VCaP (cell line): ENCODE measurements at regions not wholly inside any gene's neighbourhood (a gene's known extent, or its start where the extent isn't known, plus 50 kb on each side); places are given as distances from the start of the nearest gene placed in this dataset.

Source experiments
- H3K27ac ChIP-seq: fragments of 450-650 bp; 2 replicates; pipeline ENCODE4 v1.5.1; 2017
- TF ChIP-seq, protein P1 (sequence below): fragments of 450-650 bp; conservative IDR thresholded peaks from 2 replicates; pipeline ENCODE4 v1.5.1; 2017; ENCODE audit warnings: mild to moderate bottlenecking, moderate library complexity

DNA sequence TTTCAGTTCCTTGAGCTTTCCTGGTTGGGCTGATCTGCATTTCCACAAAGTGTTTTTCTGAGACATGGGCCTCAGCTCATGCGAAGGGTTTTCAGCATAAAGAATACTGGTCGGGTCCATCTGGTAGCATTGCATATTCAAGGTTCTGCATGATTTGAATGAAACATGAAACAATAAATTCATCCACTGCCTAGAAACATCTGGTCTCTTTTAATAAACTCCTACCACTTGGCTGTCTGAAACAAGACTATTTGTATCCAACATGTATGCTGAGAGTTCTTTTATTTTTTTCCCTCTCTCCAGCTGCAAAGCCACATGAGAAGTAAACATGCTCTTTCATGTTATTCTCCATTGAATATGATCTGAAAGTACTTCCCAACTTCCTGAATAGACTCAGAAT lies 314.9 kb upstream of the SOX11 start:
- H3K27ac ChIP-seq, result no peak overlapping the region
- TF ChIP-seq, protein P1, sequence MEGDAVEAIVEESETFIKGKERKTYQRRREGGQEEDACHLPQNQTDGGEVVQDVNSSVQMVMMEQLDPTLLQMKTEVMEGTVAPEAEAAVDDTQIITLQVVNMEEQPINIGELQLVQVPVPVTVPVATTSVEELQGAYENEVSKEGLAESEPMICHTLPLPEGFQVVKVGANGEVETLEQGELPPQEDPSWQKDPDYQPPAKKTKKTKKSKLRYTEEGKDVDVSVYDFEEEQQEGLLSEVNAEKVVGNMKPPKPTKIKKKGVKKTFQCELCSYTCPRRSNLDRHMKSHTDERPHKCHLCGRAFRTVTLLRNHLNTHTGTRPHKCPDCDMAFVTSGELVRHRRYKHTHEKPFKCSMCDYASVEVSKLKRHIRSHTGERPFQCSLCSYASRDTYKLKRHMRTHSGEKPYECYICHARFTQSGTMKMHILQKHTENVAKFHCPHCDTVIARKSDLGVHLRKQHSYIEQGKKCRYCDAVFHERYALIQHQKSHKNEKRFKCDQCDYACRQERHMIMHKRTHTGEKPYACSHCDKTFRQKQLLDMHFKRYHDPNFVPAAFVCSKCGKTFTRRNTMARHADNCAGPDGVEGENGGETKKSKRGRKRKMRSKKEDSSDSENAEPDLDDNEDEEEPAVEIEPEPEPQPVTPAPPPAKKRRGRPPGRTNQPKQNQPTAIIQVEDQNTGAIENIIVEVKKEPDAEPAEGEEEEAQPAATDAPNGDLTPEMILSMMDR, result no peak

DNA sequence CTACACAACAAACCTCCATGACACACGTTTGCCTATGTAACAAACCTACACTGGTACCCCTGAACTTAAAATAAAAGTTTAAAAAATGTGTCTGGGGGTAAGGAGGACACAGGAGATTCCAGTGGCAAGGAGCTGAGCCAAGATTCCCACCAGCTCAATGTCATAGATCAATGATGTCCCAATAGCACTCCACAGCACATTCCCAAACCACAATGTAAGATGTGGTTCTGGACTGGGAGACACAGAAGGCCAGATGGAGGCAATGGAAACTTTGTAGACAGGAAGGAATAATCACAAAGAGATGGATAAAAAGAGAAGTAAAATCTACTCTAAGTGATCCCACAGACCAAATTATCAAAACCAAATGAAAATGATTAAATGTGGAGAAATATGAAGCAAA lies 312.4 kb upstream of the SOX11 start:
- TF ChIP-seq, protein P1, result no peak
- H3K27ac ChIP-seq, result no peak overlapping the region

DNA sequence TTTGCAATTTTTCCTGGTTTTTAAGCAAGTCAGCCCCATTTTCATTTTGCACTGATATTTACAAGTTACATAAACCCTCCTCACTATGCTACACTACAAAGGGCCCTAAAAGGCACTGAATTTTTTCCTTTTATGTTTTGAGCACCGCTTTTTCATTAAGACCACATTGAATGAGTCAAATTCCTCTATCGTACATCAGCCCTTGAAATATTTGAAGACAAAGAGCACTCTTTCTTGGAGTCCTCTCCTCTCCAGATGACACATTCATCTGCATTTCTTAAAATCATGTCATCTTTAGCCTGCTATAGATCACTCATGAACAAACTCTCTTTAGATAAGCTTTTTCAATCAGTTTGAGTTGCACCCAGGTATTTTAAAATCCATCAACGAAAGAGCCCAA lies 306.6 kb upstream of the SOX11 start:
- no peak overlapping the region for H3K27ac ChIP-seq
- TF ChIP-seq, protein P1, result no peak

DNA sequence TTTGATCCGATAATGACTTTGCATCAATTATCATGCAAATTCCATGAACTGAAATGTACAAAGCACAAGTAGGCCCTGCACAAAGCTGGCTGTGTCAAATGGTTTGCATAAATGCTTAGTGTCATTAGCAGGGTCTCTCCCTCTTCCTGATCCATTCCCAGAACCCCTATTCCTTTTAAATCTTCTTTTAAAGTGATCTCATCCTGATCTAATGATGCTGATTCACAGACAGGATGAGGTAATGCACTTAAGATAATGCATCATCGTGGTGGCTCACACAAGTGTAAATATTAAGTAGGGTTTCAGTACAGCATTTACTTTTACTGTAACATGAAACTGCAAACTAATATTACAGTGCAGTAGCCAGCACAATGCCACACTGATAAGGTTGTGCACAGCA lies 304.8 kb upstream of the SOX11 start:
- TF ChIP-seq, protein P1, result no peak
- H3K27ac ChIP-seq, result no peak overlapping the region

DNA sequence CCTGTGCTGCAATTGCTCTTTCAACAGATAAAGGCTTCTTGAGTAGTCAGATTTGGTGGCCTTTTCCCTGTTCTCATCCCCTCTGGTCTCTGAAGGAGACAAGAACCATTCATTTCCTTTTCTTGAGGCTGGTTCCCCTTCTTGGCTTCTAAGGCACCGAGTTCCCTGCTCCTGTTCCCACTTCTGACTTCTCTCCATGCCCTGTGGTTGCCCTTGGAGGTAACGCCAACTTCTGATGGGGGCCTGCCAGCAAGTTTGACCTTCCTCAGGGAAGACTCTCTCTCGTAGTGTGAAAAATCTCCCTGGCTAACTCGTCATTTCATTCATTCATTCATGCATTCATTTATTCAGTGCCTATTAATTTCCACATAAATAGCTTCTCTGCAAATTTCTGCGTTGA lies 302.4 kb upstream of the SOX11 start:
- TF ChIP-seq, protein P1, result no peak
- no peak overlapping the region for H3K27ac ChIP-seq

DNA sequence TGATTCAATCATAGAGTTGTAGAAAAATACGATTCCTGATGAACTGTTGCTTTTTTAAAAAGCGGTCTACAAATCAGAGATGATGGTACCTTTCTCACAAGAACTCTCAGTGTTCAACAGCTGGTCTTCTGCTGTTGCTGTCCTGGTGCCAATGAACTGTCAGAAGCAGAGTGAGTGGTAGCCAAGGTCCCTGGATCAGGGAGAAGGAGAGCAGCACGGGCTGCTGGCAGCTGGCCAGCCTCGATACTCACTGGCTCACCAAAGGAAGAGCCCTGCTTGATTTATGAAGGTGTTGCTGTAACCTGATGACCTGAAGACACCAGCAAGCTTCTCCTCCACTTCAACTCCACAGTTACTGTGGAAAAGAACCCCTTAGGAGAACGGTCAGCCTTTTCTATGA lies 300.8 kb upstream of the SOX11 start:
- H3K27ac ChIP-seq, result no peak overlapping the region

DNA sequence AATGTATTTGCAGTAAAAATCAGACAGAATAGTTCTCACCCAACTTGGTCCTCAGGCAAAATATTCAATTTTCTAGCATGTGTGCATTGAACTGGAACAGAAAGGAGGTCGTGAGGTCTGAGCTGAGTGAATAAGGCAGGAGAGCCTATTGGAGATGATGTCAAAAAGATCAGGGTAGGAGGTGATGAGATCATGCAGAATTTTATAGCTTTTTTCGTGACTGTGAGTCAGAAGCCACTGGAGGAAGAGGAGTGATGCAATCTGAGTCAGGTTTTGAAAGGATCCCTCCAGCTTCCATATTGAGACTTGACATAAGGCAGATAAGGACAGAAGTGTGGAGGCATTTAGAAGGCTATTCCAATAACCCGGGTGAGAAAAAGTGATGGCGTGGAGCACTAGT lies 299.5 kb upstream of the SOX11 start:
- TF ChIP-seq, protein P1, result no peak
- no peak overlapping the region for H3K27ac ChIP-seq

More for the DNA sequence above, 300.8 kb upstream of the SOX11 start:
- TF ChIP-seq, protein P1, result no peak

DNA sequence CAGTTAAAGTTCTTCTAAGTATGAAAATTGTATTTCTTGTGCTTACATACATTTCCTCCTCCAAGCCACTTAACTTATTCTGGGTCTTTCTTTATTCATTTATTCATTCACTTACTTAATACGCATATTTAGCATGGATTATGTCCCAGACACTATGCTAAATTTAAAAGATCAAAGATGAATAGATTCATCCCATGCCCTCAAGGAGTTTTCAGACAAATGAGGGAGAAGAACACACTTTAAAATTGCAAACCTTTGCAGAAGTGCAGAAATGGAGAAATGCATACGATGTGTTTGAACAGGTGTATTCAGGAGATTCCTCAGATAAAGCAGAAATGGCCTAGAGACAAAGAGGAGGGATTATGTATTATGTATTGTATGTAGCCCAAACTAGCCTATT lies 298.7 kb upstream of the SOX11 start:
- TF ChIP-seq, protein P1, result no peak
- H3K27ac ChIP-seq, result no peak overlapping the region
